Activated CD4-positive, alpha-beta T cell treated with anti-CD3 and anti-CD28 coated beads, Interleukin-2, amount 50 U/mL, for 1 hour (primary cell): ENCODE measurements at regions not wholly inside any gene's neighbourhood (a gene's known extent, or its start where the extent isn't known, plus 50 kb on each side); places are given as distances from the start of the nearest gene placed in this dataset.

ENCODE experiments used
- DNase-seq: peaks from one replicate; pipeline ENCODE4 v3.0.0-alpha.2; 2020

DNA sequence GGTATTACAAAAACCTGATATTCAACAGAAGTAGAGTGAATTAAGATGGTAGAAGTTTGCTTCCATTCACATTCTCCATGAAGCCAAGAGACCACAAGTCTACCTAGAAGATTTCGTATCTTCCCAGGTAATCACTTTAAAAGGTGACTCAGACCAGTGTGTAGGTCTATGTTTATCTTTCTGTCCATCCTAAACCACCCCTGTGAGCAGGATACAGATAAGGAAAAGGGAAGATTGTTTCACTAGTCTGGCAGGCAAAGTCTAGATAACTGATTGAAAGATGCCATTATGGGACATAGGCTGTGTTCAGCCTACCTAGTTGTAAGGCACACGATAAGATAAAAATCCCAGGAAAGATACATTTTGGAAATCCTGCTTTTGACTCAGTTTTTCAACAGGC lies 244.3 kb upstream of the NWD2 start:
- DNase-seq: no peak

DNA sequence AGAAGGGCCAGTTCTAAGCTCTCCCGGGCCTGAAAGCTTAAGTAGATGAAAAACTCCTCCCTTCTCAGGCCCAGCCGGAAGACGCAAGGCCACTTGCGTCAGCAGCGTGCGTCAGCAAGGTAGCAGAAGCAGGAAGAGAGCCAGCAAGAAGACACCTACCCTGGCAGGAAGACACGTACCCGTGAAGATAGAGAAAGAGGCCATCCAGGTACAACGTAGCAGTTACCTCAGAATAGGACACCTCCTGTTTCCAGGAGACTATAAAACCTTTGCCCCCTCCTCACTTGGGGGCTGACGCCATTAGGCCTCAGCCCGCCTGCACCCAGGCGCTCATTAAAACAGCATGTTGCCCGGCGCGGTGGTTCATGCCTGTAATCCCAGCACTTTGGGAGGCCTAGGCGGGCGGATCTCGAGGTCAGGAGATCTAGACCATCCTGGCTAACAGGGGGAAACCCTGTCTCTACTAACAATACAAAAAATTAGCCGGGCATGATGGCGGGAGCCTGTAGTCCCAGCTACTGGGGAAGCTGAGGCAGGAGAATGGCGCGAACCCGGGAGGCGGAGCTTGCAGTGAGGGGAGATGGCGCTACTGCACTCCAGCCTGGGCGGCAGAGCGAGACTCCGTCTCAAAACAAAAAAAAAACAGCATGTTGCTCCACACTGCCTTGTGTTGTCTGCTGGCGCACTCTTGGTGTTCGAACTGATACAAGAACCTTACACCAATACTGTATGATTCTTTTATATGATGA lies 242.7 kb upstream of the NWD2 start:
- no peak for DNase-seq

DNA sequence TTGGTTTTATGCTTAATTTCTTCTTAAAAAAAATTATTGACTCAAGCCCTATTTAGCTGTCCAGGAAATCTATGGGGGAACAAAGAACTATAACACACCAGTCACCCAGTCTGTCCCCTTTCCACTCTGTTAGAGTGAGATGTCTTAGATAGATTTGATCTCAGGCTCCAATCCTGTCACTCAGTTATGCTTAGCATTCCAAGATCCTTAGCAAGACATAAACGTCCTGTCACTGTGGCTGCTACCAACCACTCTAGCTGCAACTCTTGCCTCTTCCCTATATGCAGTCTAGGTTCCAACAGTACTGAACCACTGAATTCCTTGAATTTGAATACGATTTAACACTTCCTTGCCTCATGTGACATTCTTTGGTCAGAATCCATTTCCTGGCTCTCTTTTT lies 241.9 kb upstream of the NWD2 start:
- DNase-seq: no peak

- no peak for DNase-seq
These were observed 236.3 kb upstream of the NWD2 start for GRCh38 chr4:37008199-37008598.

DNA sequence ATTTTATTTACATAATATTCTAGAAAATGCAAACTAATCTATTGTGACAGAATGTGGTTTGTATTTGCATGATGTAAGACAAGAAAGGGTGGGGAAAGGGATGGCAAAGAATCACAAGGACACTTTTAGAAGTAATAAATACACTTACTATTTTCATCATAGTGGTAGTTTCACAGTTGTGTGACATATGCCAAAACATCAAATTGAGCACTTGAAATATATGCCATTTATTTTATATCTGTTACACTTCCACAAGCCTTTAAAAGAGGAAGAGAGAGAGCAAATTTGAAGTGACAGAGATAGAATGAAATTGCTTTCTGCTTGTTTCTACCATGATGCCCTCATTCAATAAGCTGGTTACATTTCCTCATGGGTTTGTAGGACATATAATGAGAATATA lies 230.0 kb upstream of the NWD2 start:
- no peak for DNase-seq

- DNase-seq: no peak
These were observed 229.2 kb upstream of the NWD2 start for GRCh38 chr4:37015391-37015790.

DNA sequence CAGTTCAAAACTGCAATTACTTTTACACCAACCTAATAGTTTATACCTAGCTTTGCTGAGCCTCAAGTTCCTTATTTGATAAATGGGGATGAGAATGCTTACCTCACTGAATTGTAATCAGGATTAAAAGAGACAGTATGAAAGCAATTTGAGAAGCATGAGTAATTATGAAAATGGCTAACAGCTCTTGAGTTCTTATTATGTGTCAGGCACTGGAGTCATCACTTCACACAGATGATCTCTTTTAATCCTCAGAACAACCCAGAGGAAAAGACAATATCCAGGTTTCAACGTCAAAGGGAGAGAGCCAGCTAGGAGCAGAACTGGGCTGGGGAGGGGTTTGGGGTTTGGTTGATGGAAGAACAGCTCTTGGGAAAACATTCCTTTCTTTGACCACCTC lies 221.0 kb upstream of the NWD2 start:
- DNase-seq: no peak

- DNase-seq: no peak
These were observed 220.5 kb upstream of the NWD2 start for GRCh38 chr4:37023996-37024395.

DNA sequence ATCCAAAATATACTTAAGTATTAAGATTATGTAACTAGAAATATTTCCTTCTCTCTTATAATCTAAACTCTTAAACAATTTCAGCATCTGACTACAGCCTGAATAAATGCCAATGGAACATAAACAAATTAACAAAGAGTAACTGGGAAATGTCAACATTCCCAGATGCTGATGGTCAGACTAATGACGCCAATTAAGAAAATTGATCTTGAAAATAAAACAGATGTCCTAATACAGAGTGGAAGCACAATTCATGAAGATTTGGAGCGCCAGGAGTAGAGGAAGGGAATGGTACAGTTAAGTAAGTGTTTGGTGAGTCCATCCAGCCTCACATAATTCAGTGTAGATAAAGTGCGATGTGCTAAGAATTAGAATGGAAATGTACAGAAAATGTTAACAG lies 203.7 kb upstream of the NWD2 start:
- DNase-seq: no peak

DNA sequence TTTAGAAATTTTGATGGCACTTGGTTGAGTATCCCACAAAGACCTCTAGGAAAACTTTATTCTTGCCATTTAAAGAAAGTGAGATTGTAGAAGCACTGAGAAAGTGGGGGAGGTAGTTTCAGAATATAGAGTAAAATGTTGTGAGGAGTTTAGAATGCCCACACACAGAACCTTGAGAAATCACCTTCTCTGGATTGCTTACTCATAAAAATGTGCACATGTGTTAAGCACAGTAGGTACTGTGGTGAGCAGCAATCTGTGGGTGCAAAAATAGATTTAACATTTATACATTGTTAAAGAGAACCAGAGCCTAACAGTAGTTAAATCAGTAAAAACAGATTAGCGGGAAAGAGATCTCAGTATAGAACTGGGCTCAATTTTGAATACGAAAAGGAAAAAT lies 201.2 kb upstream of the NWD2 start:
- no peak for DNase-seq

DNA sequence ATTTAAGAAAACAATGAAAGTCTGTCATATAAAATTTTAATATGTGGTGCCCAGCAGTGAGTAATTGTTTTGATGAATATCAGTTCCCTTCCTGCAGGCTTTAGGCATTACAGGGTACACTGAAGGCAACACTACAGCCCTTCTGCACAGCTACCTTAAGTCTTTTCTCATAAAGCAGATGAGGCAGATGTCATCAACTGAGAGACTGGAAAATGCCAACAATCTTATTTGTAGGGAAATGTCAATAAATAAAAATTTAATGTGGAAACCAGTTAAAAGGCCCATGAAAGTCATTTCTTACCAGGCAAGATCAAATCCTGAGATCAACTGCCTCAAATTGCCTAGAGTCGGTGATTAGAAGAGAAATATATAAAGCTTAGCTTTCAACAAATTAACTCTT lies 193.4 kb upstream of the NWD2 start:
- no peak for DNase-seq

- no peak for DNase-seq
These were observed 192.7 kb upstream of the NWD2 start for GRCh38 chr4:37051866-37052265.

GRCh38 chr4:37054531-37055077 lies 189.9 kb upstream of the NWD2 start:
- no peak for DNase-seq

- DNase-seq: no peak
These were observed 185.7 kb upstream of the NWD2 start for GRCh38 chr4:37058826-37059225.

DNA sequence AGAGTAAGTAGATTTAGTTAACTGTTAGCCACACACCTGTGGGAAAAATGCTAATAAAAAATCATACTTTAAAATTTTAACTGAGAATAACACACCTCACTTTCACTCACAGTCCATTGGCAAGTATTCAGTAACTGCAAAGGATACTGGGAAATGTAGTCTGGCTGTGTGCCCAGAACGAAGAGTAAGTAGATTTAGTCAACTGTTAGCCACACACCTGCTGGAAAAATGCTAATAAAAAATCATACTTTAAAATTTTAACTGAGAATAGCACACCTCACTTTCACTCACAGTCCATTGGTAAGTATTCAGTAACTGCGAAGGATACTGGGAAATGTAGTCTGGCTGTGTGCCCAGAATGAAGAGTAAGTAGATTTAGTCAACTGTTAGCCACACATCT lies 178.4 kb upstream of the NWD2 start:
- DNase-seq: no peak

DNA sequence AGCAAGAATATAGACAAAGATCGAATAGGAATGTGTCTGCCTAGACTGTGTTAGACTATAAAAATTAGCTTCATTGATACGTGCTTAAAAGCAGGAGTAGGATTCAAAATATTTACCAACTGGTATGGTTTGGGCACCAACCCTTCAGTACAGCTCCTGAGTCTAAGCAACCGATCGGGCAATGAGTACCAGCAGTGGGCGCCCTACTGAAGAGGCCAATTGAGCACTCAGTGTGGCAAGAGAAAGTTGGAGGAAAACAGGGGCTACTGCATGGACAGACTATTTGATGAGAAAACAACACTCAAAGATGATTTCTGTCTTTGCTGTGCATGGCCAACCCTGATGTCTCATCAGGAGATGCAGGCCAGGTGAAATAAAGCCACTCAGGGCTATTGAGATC lies 176.0 kb upstream of the NWD2 start:
- no peak for DNase-seq

- no peak for DNase-seq
These were observed 174.5 kb upstream of the NWD2 start for GRCh38 chr4:37070041-37070440.

DNA sequence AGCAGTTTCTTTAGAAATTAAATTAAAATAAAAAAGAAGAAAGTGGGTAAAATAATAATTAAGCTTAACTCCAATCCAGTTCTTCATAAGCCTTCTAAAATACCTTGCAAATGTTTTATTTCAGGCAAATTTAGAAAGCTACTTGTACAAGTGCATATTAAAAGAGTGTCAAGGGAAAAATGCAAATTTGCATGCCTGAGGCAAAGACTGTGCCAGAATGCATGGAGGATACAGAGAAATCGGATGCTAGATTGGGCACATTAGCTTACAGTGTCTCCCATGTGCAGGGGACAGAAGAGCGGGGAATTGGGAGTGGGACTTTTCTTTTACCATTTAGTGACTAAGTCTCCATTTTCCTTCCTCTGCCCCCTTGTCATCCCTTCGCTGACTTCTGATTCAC lies 173.0 kb upstream of the NWD2 start:
- DNase-seq: no peak

GRCh38 chr4:37073226-37073840 lies 171.2 kb upstream of the NWD2 start:
- no peak for DNase-seq

DNA sequence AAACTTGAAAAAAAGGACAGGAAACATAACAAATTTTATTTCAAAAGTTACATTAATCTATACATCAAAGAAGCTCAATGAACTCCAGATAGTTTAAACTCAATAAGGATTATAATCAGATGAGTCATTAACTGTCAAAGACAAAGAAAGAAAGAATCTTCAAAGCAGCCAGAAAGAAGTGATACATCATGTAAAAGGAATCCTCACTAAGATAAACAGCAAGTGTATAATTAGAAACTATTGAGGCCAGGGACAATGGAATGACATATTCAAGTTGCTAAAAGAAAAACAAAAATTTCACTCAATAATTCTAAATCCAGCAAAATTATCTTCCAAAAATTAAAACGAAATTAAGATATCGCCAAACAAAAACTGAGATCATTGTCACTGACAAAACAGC lies 161.6 kb upstream of the NWD2 start:
- no peak for DNase-seq

DNA sequence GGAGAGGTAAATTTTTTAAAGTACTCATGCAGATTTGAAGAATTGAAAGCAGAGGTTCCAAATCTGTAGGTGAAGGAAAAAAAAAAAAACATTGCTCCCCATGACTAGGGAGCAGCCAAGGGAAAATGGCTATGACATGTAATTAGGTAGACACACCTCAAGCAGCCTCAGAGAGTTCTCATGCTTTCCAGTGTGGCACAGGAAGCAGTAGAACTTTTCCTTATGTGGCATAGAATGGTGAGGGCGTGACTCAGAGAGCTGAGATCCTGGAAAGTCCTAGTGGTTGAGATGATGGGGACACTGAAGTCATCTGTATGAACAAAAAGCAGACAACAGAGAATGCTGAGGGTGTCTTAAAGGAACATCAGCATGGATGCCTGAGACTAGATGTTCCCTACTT lies 148.6 kb upstream of the NWD2 start:
- DNase-seq: no peak

- no peak for DNase-seq
These were observed 143.4 kb upstream of the NWD2 start for GRCh38 chr4:37101182-37101581.

DNA sequence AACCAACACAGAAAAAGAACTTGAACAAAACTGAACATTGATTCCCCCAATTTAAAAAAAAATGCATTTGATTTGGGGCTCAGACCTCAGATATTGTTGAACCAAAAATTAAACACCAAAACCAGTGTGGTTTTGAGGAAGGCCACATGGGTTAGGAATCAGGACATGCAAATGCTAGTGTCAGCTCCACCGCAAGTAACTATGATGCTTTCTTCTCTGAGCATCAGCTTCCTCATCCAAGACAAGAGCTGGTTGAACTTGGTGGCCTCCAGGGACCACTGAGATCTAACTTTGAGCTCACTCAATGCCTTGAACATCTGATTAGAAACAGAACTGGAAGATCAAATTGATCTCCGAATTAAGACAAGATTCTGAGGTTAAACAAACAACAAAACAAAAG lies 142.9 kb upstream of the NWD2 start:
- DNase-seq: no peak

DNA sequence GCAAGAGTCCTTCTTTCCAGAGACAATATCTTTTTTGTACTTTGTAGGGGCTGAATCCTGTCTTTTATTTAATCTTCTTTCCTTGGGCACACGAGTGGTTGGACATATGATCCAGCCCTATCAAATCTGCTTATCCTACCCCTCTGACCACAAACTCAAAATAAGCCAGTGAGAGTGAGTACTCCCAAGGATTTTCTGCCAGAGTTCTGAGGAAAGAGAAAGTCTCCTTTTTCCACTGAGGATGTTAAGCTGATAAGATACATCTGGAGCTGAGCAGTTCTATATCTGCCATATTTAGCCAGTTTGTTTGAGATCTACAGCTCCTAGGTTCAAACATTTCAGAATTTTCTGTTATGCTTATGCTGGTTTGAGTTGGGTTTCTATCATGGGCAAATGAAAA lies 134.8 kb upstream of the NWD2 start:
- no peak for DNase-seq

DNA sequence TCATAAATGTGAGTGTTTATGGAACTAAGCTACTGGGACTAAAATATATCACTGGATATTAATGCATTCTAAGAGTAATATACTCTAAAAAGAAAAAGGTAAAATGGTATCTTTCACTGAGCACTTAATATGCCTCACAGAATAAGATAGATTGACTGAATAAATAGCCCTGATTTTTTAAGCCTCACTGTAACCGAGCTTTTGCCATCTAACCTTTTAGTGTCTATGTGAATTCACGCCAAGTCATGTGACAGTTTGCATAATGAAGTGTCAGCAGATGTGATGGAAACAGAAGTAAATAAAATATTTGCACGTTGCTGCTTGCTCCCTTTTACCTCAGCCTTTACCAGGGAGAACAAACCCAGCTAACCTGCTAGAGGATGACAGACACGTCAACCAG lies 119.7 kb upstream of the NWD2 start:
- DNase-seq: no peak
